Left forelimb (tissue), 1 donor: ENCODE measurements at regions not wholly inside any gene's neighbourhood (a gene's known extent, or its start where the extent isn't known, plus 50 kb on each side); places are given as distances from the start of the nearest gene placed in this dataset.

Experiments
- DNase-seq: peaks from one replicate; pipeline ENCODE4 v3.0.0-alpha.2; 2018; ENCODE audit warnings: low spot score

DNA sequence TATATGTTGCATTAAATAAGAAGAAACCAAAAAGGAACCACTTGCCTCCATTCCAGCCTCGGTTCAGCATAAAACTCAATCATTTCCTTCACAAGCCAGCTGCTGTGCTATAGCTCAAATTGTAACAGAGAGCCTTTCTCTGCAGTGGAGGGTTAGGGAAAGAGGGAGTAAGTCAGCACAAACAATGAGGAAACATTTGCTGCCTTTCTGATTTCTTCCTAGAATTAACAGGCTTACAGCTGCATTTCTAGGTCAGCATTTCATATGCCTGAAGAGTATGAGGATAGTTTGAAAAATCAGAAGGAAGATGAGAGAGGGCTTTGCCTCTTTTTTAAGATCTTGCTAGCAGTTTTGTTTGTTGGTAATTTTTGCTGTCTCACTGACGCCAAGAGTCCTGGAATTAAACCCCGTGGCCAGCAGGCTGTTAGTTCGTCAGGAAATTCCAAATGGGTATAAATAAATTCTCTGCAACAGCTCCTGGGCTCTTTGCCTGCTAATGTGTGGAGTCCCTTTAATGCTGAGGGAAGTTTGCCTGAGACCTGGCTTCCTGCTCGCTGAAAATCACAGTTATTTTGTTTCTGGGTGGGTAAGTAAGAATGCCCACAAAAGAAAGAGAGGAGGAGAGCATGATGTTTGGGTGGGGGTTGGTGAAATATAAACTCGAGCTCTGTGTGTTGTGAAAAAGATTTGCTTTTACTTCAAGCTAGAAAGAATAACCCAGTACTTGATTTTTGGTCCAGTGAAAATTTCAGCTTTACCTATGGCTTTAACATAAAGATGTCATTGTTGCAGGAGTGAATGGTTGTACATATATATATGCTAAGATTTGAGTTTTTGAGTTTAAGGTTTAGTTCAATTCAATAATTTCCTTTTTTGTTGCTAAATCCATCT lies 148.1 kb upstream of the DMRT1 start:
- DNase-seq: no peak

DNA sequence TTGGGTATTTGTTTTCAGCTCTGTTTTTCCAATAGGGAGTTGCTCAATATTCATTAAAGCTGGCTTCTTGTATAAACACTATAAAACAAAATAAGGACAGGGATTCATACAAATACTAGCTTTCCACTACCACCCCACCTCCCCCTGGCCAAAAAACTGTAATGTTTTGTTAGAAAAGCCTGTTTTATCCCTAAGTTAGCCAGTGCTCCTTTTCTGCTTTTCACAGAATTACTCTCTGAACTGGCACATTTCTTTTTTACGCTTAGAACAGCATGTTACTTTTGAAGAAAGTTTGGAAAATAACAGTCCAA lies 147.4 kb upstream of the DMRT1 start:
- no peak for DNase-seq

DNA sequence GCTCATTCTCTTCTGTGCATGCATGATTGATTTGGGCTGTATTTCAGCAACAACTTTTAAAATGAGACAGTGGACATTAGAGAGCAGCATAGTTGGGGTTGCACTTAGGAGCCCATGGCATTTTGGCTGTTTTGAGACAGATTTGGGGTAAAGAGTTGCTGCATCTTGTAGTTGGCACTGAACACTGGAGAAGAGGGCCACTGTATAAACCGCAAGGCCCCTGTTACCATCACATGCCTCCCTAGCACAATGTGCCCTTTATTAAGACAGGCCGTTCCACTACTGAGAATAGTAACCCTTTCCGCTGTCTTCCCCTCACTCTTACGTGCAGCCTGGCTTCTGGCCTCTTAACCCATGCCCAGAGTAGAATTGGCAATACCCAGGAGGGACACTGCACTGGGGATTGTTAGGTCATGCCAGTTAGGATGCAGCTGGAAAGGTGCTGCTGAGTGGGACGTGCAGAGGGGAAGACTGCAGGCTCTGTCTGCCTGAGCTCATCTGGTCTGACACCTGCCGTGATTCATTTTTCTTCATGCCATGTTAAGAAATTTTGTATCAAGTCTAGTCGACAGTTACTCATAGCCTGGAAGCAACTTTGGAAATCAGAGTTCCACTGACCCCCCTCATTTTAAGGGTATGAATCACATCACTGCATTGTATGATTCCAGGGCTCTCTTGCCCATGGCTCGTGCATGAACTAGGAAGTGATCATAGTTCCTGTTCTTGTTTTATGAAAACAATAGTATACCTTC lies 146.9 kb upstream of the DMRT1 start:
- DNase-seq: no peak

DNA sequence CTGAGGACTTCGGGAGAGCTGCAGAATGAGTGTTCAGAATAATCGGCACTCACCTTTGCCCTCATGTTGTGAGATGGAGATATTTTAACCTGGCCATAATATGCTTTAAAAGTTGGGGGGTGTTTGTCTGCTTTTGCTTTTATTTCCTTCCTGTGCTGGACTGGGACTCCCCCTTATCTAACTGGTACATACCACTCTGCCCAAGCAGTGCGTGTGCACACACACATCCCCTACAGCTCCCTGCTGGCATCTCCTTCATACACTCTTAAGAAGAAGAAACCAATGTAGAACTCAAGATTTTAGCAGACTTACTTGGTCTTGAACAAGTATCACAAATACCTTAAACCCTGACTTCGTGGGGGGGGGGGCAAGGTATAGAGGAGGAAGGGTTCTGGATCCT lies 146.2 kb upstream of the DMRT1 start:
- DNase-seq: no peak

DNA sequence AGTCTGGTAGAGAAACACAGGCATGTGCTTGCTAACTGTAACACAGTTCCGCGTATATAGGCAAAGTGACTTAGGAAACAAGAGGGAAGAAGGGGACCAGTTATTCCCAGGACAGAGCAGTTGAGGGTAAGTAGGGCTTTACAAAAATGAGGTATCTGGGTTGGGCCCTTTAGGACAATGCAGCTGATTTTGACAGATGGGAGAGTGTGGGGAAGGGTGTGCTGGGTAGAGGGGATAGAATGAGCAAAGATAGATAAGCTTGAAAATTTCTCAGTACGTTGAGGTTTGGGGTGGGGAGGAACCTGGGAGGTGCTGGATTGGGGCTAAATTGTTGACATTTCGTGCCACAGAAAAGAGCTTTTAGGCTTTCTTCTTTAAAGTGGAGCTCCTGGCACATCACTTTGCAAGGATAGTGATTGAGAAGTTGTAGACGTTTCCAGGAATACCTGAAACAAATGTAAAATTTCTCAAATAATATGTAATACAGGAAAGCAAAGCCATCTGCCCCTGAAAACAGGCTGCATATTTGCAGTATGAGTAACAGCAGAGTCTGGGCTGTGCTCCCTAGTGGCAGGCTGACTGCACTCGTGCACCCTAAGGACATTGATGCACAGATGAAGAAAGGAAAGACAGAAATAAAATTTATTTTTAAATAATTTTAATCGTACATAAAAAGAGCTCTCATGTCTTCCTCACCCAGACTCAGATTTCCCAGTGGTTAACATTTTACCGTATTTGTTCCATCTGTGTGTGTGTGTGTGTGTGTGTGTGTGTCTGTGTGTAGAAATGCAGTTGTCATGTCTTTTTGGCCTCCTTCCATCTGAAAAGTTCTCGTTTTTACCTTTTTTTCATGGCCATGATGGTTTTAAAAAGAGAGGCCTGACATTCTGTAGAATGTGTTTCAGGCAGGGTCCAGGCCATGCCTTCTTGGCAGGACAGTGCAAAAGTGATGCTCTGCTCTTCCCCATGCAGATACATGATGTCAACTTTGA lies 144.9 kb upstream of the DMRT1 start:
- DNase-seq: no peak

DNA sequence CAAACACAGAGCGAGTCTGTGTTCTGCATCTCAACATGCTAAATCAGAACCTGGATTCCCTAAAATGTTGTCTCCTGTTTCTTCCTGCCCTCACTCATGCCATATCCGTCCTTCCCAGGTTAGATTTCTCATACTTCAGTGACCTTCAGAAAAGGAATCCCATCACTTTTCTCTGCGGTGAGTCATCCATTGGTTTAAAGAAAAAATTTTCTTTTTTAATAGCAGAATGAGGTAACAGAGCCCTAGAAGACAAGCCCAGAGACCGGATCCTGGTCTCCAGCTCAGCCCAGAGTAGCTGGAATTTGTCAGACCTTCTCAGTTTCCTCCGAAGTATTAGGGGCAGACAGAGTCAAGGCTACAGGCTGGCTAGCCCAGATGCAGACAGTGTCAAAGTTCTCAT lies 143.2 kb upstream of the DMRT1 start:
- DNase-seq: no peak

DNA sequence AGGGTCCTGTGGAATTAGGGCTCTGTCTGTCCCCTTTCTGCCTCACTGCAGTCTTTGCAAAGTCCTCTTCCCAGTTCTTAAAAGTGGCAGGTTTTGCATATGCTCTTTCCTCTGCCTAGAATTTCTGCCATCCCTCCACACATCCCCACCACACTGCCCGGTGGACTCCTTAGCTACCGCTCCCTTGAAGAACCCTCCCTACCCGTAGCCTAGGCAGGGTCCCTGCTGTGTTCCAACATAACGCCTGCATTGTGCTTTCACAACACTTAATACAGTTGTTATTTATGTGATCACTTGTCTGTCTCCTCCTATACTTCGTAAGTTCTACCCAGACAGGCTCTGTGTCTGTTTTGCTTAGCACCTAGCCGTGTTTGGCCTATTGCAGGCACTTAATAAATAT lies 142.5 kb upstream of the DMRT1 start:
- DNase-seq: no peak

DNA sequence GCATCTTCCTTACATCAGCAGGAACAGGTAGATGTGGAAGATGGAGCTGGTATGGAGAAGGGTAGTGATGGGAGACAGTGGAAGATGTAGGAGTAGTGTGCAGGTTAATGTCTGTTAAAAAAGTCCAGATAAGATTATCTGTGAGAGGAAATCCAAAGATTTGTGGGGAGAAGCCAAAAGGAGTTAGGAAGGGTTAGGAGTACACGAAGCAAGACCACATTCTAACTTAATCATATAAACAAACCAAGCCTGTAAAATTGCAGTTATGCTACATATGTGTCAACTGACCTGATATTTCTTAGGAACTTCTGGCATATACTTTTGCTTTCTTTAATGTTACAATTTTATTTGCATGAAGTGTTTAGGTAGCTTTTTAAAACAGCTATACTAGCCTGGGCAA lies 142.1 kb upstream of the DMRT1 start:
- DNase-seq: no peak

DNA sequence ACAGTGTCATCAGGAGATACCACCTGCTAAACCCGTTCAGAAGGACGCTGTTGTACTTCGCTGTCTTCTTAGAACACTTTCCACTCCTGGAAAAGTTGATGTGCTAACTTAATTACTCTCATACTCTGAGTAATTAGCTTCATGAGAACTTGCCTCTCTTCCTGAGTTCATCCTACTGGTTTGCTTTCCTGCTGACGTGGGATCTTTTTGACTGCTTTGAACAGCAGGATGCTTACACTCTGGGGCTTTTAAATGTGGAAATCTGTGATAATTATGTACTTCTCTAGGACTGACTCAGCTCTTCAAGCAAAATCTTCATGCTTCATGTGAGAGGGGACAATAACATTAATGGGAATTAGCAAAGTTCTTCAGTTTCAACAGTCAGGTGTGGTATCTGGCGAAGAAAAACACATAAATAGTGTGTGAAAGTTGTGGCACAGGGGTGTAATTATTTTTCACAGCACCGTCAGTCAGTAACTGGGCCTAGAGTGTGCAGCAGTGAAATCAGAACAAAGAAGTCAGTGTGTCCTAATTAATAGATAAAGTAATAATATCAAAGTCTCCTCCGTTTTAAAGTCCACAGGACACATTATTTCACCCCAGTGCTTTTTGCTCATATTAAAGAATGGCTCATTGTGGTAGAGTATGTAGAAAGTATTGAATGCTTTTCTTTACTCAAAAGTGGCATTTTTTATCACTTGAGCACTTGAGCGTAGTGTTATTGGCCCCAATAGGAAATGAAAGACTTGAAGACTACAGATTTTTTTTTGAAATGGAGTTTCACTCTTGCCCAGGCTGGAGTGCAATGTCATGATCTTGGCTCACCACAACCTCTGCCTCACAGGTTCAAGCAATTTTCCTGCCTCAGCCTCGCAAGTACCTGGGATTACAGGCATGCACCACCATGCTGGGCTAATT lies 140.9 kb upstream of the DMRT1 start:
- no peak for DNase-seq

DNA sequence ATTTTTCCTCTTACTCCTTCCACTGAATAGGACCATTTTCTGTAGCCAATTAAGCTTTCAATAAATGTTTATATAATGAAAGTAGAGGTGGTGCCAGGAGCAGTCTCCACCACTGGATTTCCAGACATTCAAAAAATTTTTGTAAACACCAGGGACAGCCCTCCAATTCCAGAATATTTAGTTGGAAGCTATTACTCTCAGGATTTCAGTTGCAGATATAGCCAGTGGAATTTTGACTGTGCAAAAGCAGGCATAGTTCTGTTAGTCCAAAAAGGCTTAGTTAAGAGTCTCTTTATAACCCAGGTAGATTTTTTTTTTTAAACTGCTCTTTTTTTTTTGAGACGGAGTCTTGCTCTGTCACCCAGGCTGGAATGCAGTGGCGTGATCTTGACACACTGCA lies 138.1 kb upstream of the DMRT1 start:
- no peak for DNase-seq

DNA sequence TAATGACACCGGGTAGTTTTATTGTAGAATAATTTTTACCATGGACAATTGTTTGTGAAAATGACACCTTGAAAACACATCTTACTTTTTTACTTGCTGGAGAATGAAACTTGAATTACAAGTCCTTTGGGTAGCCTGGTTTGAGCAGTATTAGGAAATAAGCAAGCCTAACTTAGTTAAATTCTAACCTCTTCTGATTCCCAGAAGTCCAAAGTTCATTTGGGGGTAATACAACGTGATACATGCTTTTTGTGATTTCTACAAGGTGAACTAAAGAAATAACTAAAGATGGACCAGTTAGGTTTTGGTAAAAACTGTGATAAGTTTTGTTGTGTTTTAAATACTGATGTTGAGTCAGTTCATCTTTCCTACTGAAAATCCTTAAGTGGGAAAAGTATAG lies 135.4 kb upstream of the DMRT1 start:
- DNase-seq: no peak

DNA sequence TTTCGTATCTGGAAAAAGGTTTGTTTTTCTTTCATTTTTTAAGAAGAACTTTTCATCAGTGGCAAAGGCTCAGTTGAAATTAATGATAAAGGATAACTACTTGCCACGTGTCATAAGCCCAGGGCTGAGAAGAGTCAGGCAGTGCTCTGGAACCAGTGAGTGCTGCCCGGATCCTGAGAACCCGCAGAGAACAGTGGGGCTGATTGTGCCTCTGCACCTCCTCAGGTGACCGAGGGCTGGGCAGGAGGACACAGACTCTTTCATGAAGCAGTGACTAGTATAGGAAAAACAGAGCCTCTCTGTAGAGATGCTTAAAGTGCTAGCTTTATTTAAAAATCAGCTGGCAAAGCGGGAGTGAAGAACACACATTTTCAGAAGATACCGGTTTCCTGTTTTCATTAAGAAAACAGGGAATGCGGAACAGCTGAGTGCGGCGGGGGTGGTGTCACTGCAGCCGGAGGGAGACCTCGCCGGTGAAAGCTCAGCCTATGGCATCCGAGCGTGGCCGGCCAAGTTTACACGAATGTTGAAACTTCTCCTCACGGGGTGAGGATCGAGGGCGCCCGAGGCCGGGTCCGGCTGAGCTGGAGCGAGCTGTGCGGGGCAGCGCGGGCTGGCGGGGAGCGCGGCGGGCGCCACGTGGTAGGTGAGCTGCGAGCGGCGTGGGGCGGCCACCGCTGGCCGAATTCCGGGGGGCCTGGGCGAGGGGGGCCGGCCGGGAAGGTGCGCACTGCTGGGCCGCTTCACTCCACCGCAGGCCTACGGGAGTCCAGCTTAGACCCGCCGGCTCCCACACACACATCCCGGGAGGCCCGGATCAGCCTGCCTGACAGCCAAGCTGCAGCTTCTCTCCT lies 134.7 kb upstream of the DMRT1 start:
- DNase-seq: peak; percentile 76

DNA sequence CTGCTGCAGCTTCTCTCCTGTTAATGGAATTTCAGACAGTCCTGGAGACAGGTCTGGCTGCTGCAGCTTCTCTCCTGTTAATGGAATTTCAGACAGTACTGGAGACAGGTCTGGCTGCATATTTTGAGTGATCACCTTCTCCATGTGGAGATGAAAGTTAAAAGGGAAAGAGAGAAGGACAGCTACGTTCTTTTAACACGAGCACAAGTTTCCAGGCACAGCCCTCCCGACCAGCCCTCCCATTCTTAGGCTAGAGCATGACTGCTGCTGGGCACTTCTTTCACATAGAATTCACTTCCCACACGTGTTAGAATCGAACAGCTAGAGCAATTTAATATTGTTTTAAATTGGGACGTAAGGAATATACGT lies 133.3 kb upstream of the DMRT1 start:
- no peak for DNase-seq

DNA sequence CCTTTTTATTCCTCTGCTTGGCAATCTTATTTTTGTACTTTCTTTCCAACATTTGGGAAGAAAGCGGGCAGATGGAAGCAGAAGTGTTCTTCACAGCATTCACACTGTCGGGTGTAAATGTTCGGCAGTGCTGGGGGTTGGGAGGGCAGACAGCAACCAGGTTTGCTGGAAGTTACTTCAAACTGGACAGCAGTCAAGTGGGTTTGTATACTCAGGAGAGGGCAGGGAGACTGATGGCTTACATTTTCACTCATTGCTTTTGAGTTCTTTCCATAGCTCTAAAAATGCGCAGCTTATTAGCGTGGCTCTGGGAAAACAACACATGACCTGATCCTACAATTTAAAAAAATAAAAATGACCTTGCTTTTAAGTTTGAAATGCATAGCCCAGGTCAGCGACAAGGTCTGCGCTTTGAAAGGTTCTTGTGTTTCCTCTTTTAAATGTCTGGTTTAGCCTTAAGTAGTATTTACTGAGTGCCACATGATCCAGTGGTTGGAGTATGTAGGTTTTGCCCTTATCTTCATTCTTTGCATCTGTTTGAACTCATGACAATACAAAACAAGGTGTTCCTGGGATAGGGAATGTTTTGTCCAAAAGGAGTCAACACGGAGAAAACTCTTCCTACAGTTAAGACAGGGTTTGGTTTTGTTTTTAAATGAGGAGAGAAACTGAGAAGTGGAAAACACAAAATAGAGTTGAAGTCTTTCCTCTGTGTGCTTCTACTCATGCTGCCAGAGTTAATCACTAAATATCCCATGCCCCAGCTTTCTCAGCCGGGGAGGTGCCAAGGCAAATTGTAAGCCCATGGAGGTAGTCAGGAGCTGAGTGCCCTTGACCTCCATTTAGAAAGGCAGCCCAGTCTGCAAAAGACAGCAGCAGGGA lies 132.7 kb upstream of the DMRT1 start:
- no peak for DNase-seq

DNA sequence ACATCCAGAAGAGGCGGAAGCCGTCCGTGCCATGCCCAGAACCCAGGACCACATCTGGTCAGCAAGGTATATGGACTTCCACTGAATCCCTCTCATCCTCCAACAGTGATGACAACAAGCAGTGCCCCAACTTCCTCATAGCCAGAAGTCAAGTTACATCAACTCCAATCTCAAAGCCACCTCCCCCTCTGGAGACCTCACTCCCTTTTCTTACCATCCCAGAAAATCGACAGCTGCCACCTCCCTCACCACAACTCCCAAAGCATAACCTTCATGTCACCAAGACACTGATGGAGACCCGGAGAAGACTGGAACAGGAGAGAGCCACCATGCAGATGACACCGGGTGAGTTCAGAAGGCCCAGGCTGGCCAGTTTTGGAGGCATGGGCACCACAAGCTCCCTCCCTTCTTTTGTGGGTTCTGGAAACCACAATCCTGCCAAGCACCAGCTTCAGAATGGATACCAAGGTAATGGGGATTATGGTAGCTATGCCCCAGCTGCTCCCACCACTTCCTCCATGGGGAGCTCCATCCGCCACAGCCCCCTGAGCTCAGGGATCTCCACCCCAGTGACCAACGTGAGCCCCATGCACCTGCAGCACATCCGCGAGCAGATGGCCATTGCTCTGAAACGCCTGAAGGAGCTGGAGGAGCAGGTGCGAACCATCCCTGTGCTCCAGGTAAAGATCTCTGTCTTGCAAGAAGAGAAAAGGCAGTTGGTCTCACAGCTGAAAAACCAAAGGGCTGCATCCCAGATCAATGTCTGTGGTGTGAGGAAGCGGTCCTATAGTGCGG lies 130.3 kb upstream of the DMRT1 start:
- no peak for DNase-seq

DNA sequence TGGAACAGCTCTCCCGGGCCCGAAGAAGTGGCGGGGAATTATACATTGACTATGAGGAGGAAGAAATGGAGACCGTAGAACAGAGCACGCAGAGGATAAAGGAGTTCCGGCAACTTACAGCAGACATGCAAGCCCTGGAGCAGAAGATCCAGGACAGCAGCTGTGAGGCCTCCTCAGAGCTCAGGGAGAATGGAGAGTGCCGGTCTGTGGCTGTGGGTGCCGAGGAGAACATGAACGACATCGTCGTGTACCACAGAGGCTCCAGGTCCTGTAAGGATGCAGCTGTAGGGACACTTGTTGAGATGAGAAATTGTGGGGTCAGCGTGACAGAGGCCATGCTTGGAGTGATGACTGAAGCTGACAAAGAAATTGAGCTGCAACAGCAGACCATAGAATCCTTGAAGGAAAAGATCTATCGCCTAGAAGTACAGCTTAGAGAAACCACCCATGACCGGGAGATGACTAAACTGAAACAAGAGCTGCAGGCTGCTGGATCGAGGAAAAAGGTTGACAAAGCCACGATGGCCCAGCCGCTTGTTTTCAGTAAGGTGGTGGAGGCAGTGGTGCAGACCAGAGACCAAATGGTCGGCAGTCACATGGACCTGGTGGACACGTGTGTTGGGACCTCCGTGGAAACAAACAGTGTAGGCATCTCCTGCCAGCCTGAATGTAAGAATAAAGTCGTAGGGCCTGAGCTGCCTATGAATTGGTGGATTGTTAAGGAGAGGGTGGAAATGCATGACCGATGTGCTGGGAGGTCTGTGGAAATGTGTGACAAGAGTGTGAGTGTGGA lies 129.5 kb upstream of the DMRT1 start:
- no peak for DNase-seq

DNA sequence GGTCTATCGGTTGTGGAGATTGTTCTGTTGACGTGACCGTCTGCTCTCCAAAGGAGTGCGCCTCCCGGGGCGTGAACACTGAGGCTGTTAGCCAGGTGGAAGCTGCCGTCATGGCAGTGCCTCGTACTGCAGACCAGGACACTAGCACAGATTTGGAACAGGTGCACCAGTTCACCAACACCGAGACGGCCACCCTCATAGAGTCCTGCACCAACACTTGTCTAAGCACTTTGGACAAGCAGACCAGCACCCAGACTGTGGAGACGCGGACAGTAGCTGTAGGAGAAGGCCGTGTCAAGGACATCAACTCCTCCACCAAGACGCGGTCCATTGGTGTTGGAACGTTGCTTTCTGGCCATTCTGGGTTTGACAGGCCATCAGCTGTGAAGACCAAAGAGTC lies 128.9 kb upstream of the DMRT1 start:
- DNase-seq: no peak

DNA sequence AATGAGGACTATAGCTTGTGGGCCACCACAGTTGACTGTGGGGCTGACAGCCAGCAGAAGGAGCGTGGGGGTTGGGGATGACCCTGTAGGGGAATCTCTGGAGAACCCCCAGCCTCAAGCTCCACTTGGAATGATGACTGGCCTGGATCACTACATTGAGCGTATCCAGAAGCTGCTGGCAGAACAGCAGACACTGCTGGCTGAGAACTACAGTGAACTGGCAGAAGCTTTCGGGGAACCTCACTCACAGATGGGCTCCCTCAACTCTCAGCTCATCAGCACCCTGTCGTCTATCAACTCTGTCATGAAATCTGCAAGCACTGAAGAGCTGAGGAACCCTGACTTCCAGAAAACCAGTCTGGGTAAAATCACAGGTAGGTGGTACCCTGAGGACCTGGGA lies 128.4 kb upstream of the DMRT1 start:
- no peak for DNase-seq
